HG03575 (cell line): ENCODE measurements at regions not wholly inside any gene's neighbourhood (a gene's known extent, or its start where the extent isn't known, plus 50 kb on each side); places are given as distances from the start of the nearest gene placed in this dataset.
"Not testable (repeated sequence)": the region's sequence is repeated elsewhere in the genome, so short reads cannot be mapped to it uniquely, and the experiment has no call there.

Experiments used
- ATAC-seq: cut with Tn5 transposase; IDR thresholded peaks from one replicate; pipeline ENCODE4 v1.9.1; 2021; ENCODE audit not compliant: unreplicated experiment, insufficient number of reproducible peaks, low FRiP score; ENCODE audit errors: extremely low read depth

- no peak for ATAC-seq
Measured at GRCh38 chr1:187638733-187639434, 810.1 kb downstream of the PLA2G4A start.

DNA sequence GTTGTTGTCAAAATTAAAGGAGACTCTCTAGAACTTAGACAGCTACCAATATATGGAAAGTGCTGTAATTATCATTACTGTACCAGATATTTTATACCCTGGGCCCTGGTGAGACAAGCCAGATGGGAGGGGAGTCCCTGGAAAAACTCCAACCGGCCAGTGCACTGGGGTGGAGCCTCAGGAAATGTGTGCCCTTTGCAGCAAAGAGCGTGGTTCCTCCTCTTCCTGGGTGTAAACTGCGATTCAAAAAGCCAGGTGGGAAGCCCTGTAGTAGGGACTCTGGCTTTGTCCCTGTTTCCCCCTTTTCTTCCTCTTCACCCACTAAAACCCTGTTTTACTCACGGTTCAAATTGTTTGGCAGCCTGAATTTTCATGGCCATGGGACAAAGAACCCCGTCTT lies 812.3 kb downstream of the PLA2G4A start:
- no peak for ATAC-seq

GRCh38 chr1:187641463-187641862 lies 812.7 kb downstream of the PLA2G4A start:
- no peak for ATAC-seq

- ATAC-seq = no peak
Measured at GRCh38 chr1:187641907-187642306, 813.2 kb downstream of the PLA2G4A start.

GRCh38 chr1:187645651-187646050 lies 816.9 kb downstream of the PLA2G4A start:
- no peak for ATAC-seq

- ATAC-seq = no peak
Measured at GRCh38 chr1:187646536-187647107, 817.9 kb downstream of the PLA2G4A start.

DNA sequence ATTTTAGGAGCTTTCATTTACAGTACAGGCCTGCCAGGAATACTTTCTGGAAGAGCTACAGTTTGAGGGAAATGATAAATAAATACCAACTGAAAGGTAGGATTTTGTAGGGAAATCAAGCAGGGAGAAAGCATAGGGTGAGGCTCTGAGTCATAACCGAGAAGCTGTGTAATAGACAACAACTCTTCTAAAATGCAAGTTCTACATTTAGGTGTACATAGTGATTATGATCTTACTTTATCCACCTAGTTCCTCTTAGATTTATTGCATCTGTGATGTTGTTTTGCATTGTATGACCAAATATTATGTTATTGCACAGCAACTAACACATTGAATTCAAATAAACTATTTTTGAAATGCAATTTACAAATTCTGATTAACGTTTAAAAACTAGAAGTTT lies 819.3 kb downstream of the PLA2G4A start:
- ATAC-seq = no peak

GRCh38 chr1:187654635-187655034 lies 825.9 kb downstream of the PLA2G4A start:
- ATAC-seq = no peak

DNA sequence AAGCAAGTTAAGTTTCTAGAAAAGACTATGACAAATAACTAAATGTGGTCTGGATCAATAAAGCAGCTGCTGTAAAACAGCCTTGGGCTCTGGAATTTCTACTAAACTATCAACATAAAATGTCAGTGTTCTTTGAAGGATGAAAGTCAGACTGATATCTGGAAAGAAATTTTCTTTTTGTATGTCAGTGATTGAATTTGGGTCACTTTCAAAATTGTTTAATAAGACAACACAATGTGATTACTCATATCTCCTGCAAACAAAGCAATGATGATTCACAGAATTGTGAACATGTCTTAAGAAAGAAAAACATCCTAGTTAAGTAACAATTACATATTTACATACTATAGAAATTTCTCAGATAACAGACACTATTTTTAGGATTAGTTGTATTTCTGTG lies 826.4 kb downstream of the PLA2G4A start:
- no peak for ATAC-seq

GRCh38 chr1:187665483-187665882 lies 836.7 kb downstream of the PLA2G4A start:
- no peak for ATAC-seq

DNA sequence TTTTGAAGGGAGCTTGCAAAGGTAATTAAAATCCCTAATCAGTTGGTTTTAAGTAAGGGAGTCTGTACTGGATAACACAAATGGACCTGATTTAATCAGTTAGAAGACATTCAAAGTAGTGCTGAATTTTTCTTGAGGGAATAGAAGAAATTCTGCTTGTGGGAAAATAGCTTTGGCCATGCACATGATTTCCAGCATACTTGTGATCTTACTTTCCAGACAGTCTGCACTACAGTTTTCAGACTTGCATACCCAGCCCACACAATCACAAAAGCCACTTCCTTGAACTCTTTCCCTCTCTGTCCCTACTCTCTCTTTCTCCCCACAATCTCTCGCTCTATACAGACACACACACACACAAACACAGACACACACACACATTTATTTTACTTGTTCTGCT lies 852.1 kb downstream of the PLA2G4A start:
- no peak for ATAC-seq

GRCh38 chr1:187682112-187682511 lies 853.4 kb downstream of the PLA2G4A start:
- no peak for ATAC-seq

GRCh38 chr1:187685333-187685732 lies 856.6 kb downstream of the PLA2G4A start:
- ATAC-seq = no peak

DNA sequence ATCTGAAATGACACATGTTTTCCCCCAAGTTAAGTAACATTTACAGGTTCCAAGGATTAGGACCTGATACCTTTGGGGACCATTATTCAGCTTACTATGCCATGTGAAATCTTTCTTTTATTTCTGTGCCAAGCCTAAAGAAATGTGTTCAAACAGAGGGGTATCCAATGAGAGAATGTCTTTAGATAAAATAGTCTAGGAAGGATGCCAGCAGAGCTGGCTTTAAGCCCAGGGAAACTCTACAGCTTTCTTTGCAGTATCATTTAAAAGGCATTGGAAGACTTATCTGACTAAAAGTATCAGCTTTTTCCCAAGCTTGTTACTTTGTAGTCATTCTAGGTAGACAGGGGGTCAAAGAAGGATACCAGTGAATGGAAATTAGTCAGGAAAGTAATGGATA lies 860.4 kb downstream of the PLA2G4A start:
- ATAC-seq = no peak

GRCh38 chr1:187691439-187691838 lies 862.7 kb downstream of the PLA2G4A start:
- no peak for ATAC-seq

DNA sequence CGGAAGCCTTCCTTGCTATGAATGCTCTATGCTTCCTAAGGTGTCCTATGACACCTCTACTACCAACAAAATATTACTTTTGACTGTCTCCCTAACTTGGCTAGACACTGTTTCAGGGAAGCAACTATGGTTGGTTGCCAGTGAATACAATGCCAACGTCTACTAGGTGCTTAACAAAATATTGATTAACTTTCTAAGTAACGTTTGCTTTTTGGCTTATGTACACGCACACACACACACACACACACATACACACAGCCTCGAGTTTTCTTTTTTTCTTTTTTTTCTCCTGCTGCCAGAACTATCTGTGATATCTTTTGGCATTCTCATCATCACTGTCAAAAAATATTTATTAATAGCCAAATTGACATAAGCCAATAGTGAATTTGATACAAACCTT lies 864.0 kb downstream of the PLA2G4A start:
- no peak for ATAC-seq

- ATAC-seq = no peak
Measured at GRCh38 chr1:187696073-187696472, 867.3 kb downstream of the PLA2G4A start.

- ATAC-seq = not testable (repeated sequence)
Measured at GRCh38 chr1:187703138-187704130, 874.7 kb downstream of the PLA2G4A start.

- ATAC-seq = no peak
Measured at GRCh38 chr1:187714470-187714869, 885.7 kb downstream of the PLA2G4A start.

GRCh38 chr1:187715483-187715882 lies 886.7 kb downstream of the PLA2G4A start:
- ATAC-seq = no peak
